ENCODE measurements at regions not wholly inside any gene's neighbourhood (a gene's known extent, or its start where the extent isn't known, plus 50 kb on each side); places are given as distances from the start of the nearest gene placed in this dataset.
"Not testable (repeated sequence)": the region's sequence is repeated elsewhere in the genome, so short reads cannot be mapped to it uniquely, and the experiment has no call there.

DNA sequence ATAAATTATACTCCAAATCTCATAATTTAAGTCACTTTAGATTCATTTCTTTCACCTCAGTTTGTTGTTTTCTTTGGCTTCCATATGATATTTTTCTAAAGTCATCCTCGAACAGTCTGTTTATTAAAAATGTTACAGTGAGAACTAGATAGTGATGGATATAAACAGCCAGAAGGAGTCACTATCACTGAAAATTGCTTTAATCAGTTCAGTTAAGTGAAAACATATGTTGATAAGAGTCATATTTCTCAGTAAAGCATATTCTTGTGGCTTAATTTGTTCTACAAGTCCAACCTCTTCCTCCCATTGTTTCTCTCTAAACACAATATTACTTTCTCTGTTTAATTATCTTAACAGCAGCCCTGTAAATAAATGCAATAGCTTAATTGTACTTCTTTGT is 427.5 kb upstream of the ALCAM start:
- ChIA-PET CTCF (no interaction called here), POLR2A (no interaction called here)
- DNase-seq (no peak), ATAC-seq (ENCODE audit: low read depth) (no peak)
- Mint-ChIP-seq H3K27me3 (no peaks in the 10 kb centered on the region), H3K27ac (no peak overlapping the region), H3K4me1 (no peaks in the 10 kb centered on the region), H3K4me3 (no peak overlapping the region), H3K36me3 (ENCODE audit: low read depth) (no peaks in the 10 kb centered on the region), H3K9me3 (no peaks in the 10 kb centered on the region)
- TF ChIP-seq, protein P1, sequence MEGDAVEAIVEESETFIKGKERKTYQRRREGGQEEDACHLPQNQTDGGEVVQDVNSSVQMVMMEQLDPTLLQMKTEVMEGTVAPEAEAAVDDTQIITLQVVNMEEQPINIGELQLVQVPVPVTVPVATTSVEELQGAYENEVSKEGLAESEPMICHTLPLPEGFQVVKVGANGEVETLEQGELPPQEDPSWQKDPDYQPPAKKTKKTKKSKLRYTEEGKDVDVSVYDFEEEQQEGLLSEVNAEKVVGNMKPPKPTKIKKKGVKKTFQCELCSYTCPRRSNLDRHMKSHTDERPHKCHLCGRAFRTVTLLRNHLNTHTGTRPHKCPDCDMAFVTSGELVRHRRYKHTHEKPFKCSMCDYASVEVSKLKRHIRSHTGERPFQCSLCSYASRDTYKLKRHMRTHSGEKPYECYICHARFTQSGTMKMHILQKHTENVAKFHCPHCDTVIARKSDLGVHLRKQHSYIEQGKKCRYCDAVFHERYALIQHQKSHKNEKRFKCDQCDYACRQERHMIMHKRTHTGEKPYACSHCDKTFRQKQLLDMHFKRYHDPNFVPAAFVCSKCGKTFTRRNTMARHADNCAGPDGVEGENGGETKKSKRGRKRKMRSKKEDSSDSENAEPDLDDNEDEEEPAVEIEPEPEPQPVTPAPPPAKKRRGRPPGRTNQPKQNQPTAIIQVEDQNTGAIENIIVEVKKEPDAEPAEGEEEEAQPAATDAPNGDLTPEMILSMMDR (IDR thresholded peaks at IDR 0.05): no peak
- intact Hi-C loops (cut with micrococcal nuclease): no loop called here

DNA sequence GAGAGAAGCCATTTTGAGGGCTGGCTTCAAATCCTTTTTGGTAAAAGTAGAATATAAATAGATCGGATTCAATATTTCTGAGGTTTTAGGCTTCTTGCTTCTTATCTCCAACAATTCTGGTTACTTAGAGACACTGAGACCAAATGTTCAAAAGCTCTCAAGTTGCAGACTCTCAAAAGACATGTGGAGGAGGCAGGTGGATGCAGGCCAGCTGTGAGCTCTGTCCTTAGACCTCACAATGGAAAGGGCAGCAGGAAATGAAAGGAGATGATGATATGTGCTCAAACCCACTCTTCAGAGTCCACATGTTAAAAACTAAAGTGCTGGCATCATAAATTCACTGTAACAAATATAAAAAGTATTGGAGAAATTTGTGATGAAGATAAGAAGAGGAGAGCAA is 424.9 kb upstream of the ALCAM start:
- ChIA-PET POLR2A (no interaction called here), CTCF (no interaction called here)
- DNase-seq: no peak
- no peaks in the 10 kb centered on the region for H3K27me3 Mint-ChIP-seq
- peaks cover 4% of the 10 kb centered on the region for H3K9me3 Mint-ChIP-seq
- no peaks in the 10 kb centered on the region for H3K36me3 Mint-ChIP-seq (ENCODE audit: low read depth)
- no peak for ATAC-seq (ENCODE audit: low read depth)
- TF ChIP-seq, protein P1 (IDR thresholded peaks at IDR 0.05): no peak
- H3K4me3 Mint-ChIP-seq: no peak overlapping the region
- no peaks in the 10 kb centered on the region for H3K4me1 Mint-ChIP-seq
- no peak overlapping the region for H3K27ac Mint-ChIP-seq
- intact Hi-C loops (cut with micrococcal nuclease): no loop called here

DNA sequence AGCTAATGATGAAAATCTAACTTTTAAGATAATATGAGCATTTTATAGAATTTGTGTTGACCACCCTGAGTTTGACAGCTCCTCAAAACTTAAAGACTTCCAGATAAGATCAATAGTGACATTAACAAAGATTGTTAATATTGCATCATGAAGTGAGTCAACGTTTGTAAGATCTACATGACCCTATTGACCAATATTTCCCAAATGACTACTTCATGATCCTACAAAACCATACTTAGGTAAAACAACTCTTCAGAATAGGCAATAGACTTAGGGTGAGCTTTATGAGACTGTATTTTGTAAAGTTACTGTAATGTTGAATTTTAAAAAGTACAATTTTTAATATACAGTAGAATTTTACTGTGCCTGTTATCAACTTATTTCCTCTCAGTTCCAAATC is 422.7 kb upstream of the ALCAM start:
- Mint-ChIP-seq H3K9me3 (peaks cover 4% of the 10 kb centered on the region), H3K36me3 (ENCODE audit: low read depth) (no peaks in the 10 kb centered on the region), H3K4me1 (no peaks in the 10 kb centered on the region), H3K27me3 (no peaks in the 10 kb centered on the region), H3K4me3 (no peak overlapping the region), H3K27ac (no peak overlapping the region)
- POLR2A ChIA-PET: no interaction called here
- TF ChIP-seq, protein P1 (IDR thresholded peaks at IDR 0.05): no peak
- CTCF ChIA-PET: no interaction called here
- ATAC-seq (ENCODE audit: low read depth): no peak
- intact Hi-C loops (cut with micrococcal nuclease): no loop called here
- DNase-seq: no peak

DNA sequence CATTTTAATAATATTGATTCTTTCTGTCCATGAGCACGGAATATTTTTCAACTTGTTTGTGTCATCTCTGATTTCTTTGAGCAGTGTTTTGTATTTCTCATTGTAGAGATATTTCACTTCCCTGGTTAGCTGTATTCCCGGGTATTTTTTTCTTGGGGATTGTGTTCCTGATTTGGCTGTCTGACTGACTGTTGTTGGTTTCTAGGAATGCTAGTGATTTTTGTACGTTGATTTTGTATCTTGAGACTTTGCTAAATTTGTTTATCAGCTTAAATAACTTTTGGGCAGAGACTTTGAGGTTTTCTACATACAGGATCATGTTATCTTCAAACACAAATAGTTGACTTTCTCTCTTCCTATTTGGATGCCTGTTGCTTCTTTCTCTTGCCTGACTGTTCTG is 418.8 kb upstream of the ALCAM start:
- TF ChIP-seq, protein P1 (IDR thresholded peaks at IDR 0.05): no peak
- Mint-ChIP-seq H3K36me3 (ENCODE audit: low read depth) (no peaks in the 10 kb centered on the region), H3K9me3 (peaks cover 4% of the 10 kb centered on the region), H3K4me1 (no peaks in the 10 kb centered on the region), H3K27ac (no peak overlapping the region), H3K27me3 (no peaks in the 10 kb centered on the region), H3K4me3 (no peak overlapping the region)
- CTCF ChIA-PET: no interaction called here
- DNase-seq (no peak), ATAC-seq (ENCODE audit: low read depth) (no peak)
- POLR2A ChIA-PET: no interaction called here
- intact Hi-C loops (cut with micrococcal nuclease): no loop called here

DNA sequence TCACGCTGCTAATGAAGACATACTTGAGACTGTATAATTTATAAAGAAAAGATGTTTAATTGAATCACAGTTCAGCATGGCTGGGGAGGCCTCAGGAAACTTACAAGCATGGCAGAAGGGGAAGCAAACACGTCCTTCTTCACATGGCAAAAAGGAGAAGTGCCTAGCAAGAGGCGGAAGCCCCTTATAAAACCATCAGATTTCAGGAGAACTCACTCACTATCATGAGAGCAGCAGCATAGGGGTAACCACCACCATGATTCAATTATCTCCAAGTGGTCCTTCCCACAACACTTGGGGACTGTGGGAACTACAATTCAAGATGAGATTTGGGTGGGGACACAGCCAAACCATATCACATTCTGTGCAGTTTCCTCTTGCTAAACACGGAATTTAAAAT is 416.9 kb upstream of the ALCAM start:
- intact Hi-C loops (cut with micrococcal nuclease); ATAC-seq (ENCODE audit: low read depth): not testable (repeated sequence)

DNA sequence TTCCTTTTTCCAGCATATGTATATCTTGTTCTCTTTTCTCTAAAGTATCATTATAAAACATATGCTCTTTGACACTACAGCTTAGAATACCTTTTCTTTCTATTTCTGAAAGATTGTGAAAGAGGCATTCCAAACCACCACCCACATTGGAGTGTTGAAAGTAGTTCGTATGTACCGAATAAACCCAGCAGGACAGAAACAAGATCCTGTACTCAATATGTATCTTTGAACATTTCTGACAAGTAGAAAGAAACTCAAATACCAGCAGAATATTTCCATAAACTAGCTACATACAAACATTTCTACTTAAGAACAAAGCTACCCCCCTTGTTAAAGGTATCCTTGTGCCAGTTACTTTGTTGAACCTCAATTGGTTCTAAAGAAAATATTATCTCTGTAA is 415.3 kb upstream of the ALCAM start:
- ChIA-PET POLR2A (no interaction called here), CTCF (no interaction called here)
- H3K36me3 Mint-ChIP-seq (ENCODE audit: low read depth): no peaks in the 10 kb centered on the region
- H3K27ac Mint-ChIP-seq: no peak overlapping the region
- H3K4me3 Mint-ChIP-seq: no peak overlapping the region
- ATAC-seq (ENCODE audit: low read depth) (no peak), DNase-seq (no peak)
- H3K4me1 Mint-ChIP-seq: no peaks in the 10 kb centered on the region
- H3K27me3 Mint-ChIP-seq: no peaks in the 10 kb centered on the region
- TF ChIP-seq, protein P1 (IDR thresholded peaks at IDR 0.05): no peak
- intact Hi-C loops (cut with micrococcal nuclease): no loop called here
- no peaks in the 10 kb centered on the region for H3K9me3 Mint-ChIP-seq

More for the DNA sequence above, 416.9 kb upstream of the ALCAM start:
- H3K27ac Mint-ChIP-seq; H3K9me3 Mint-ChIP-seq; CTCF ChIA-PET; POLR2A ChIA-PET; H3K4me3 Mint-ChIP-seq; H3K36me3 Mint-ChIP-seq (ENCODE audit: low read depth); H3K4me1 Mint-ChIP-seq; H3K27me3 Mint-ChIP-seq; DNase-seq: not testable (repeated sequence)
